Neutrophil (primary cell): ENCODE measurements at regions not wholly inside any gene's neighbourhood (a gene's known extent, or its start where the extent isn't known, plus 50 kb on each side); places are given as distances from the start of the nearest gene placed in this dataset.

Source experiments
- H3K27ac ChIP-seq: fragments of 200-600 bp; sonication (generic); 2 replicates; pipeline ENCODE4 v1.5.1; 2016; ENCODE audit warnings: mild to moderate bottlenecking, moderate library complexity
- H3K27me3 ChIP-seq: fragments of 200-600 bp; sonication (generic); 2 replicates; pipeline ENCODE4 v1.6.0; 2016; ENCODE audit warnings: mild to moderate bottlenecking
- H3K36me3 ChIP-seq: fragments of 200-600 bp; sonication (generic); 2 replicates; pipeline ENCODE4 v1.5.1; 2017
- H3K4me1 ChIP-seq, 2 experiments: fragments of 200-600 bp in 1 of 2; sonication (generic) in 1 of 2; 1 replicate in 1 of 2; 2 replicates in 1 of 2; pipeline versions ENCODE4 v1.5.1 to v1.6.1; 2013 to 2016; ENCODE audit warnings: low read depth in 1 of 2, low read length in 1 of 2, mild to moderate bottlenecking in 1 of 2, moderate library complexity in 1 of 2; ENCODE audit not compliant: control insufficient read depth in 1 of 2, insufficient read depth in 1 of 2
- H3K4me3 ChIP-seq, 2 experiments: fragments of 200-600 bp in 1 of 2; sonication (generic) in 1 of 2; 1 replicate in 1 of 2; 2 replicates in 1 of 2; pipeline ENCODE4 v1.5.1; 2013 to 2016; ENCODE audit warnings: low read depth in 1 of 2, low read length in 1 of 2, mild to moderate bottlenecking in 1 of 2, moderate library complexity in 1 of 2
- H3K9me3 ChIP-seq: fragments of 200-600 bp; sonication (generic); 2 replicates; pipeline ENCODE4 v1.5.1; 2016
- CTCF ChIP-seq: fragments of 200-600 bp; sonication (generic); IDR thresholded peaks from 2 replicates; pipeline ENCODE4 v1.5.1; 2016; ENCODE audit warnings: antibody characterized with exemption

GRCh38 chr14:104520620-104521410, 58.7 kb upstream of the C14orf180 start:
- Histone ChIP-seq H3K27ac (no peak overlapping the region), H3K27me3 (no peaks in the 10 kb centered on the region), H3K36me3 (no peaks in the 10 kb centered on the region), H3K4me1 (no peaks in the 10 kb centered on the region), H3K4me3 (no peak overlapping the region), H3K9me3 (no peaks in the 10 kb centered on the region)
- no peak for TF ChIP-seq CTCF

GRCh38 chr14:104521816-104522745, 57.5 kb upstream of the C14orf180 start:
- Histone ChIP-seq H3K27me3 (no peaks in the 10 kb centered on the region), H3K4me3 (no peak overlapping the region), H3K36me3 (no peaks in the 10 kb centered on the region), H3K4me1 (no peaks in the 10 kb centered on the region), H3K27ac (no peak overlapping the region), H3K9me3 (no peaks in the 10 kb centered on the region)
- no peak for TF ChIP-seq CTCF

- Histone ChIP-seq H3K27ac (no peak overlapping the region), H3K4me1 (no peaks in the 10 kb centered on the region), H3K27me3 (no peaks in the 10 kb centered on the region), H3K9me3 (no peaks in the 10 kb centered on the region), H3K4me3 (no peak overlapping the region), H3K36me3 (no peaks in the 10 kb centered on the region)
- no peak for TF ChIP-seq CTCF
Measured at GRCh38 chr14:104522926-104523545, 56.5 kb upstream of the C14orf180 start.

- TF ChIP-seq CTCF: no peak
- Histone ChIP-seq H3K4me1 (no peaks in the 10 kb centered on the region), H3K36me3 (no peaks in the 10 kb centered on the region), H3K9me3 (no peaks in the 10 kb centered on the region), H3K27ac (no peak overlapping the region), H3K4me3 (no peak overlapping the region), H3K27me3 (no peaks in the 10 kb centered on the region)
Measured at GRCh38 chr14:104523546-104523935, 56.0 kb upstream of the C14orf180 start.

- Histone ChIP-seq H3K9me3 (no peaks in the 10 kb centered on the region), H3K27ac (no peak overlapping the region), H3K4me1 (no peaks in the 10 kb centered on the region), H3K27me3 (no peaks in the 10 kb centered on the region), H3K36me3 (no peaks in the 10 kb centered on the region), H3K4me3 (no peak overlapping the region)
- no peak for TF ChIP-seq CTCF
Measured at GRCh38 chr14:104524726-104525125, 54.8 kb upstream of the C14orf180 start.
